Naive thymus-derived CD8-positive, alpha-beta T cell (primary cell): ENCODE measurements at regions not wholly inside any gene's neighbourhood (a gene's known extent, or its start where the extent isn't known, plus 50 kb on each side); places are given as distances from the start of the nearest gene placed in this dataset.

Experiments
- ATAC-seq, 2 donors: fragments of 150-1000 bp; cut with Tn5 transposase in 1 of 2; sonication (Bioruptor Pico), chemical (Tn5 transposase) in 1 of 2; 1 replicate in 1 of 2; 2 replicates in 1 of 2; pipeline ENCODE4 v1.10.0; 2021; ENCODE audit warnings: mild to moderate bottlenecking in 2 of 2, moderate library complexity in 2 of 2
- POLR2A ChIA-PET: fragments of 350-600 bp; sonication (Branson Sonifier 250); formaldehyde crosslinking; loops from one replicate; lab custom pipeline; 2021; ENCODE audit warnings: antibody characterized with exemption; lab: Charles Lee
- DNase-seq, 10 donors: peaks; one replicate each; pipeline versions ENCODE4 v3.0.0 to v3.0.0-alpha.2; 2020 to 2022
- H3K27ac Mint-ChIP-seq, 10 donors: one replicate each; pipeline ENCODE4 v1.8.0; 2020 to 2022; ENCODE audit warnings: mild to moderate bottlenecking in 10 of 10, mixed read lengths in 10 of 10, moderate library complexity in 4 of 10, inconsistent platforms in 1 of 10
- H3K27me3 Mint-ChIP-seq, 5 donors: one replicate each; pipeline ENCODE4 v1.8.0; 2021 to 2022; ENCODE audit warnings: mixed read lengths in 5 of 5
- H3K36me3 Mint-ChIP-seq, 3 donors: one replicate each; pipeline ENCODE4 v1.8.0; 2020 to 2022; ENCODE audit warnings: mixed read lengths in 3 of 3, mild to moderate bottlenecking in 2 of 3, inconsistent platforms in 1 of 3
- H3K4me1 Mint-ChIP-seq, 4 donors: one replicate each; pipeline ENCODE4 v1.8.0; 2021 to 2022; ENCODE audit warnings: mixed read lengths in 4 of 4
- H3K4me3 Mint-ChIP-seq, 10 donors: one replicate each; pipeline ENCODE4 v1.8.0; 2020 to 2022; ENCODE audit warnings: mild to moderate bottlenecking in 10 of 10, mixed read lengths in 10 of 10, moderate library complexity in 6 of 10, inconsistent platforms in 1 of 10
- H3K9me3 Mint-ChIP-seq, 9 donors: one replicate each; pipeline ENCODE4 v1.8.0; 2020 to 2022; ENCODE audit warnings: mixed read lengths in 9 of 9, mild to moderate bottlenecking in 3 of 9, inconsistent platforms in 1 of 9, moderate library complexity in 1 of 9

DNA sequence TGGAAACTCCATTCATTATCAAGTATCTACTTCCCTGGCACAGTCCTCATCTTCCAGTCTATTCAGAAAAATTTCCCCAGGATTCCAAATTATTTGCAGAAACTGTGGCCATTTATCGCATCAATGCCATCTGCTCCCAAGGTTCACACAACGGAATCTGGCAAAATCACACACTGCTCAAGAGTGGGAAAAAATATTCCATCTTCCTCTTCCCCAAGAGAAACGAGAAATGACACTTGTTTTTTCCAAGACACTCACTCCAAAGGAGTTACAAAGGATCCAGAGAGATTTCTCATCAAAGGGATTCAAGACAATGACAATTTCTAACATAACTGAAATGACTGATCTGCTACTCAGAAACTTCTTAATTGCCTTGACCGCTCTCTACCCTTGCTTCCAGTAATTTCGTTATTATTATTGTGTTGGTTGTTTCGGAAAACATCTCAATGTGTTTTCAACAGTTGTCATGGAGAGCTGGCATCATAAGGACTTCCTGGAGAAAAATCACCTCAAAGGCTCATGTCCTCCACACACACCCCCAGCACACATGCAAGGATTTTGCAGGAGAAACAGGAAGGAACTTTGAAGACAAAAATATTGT is 128.0 kb downstream of the PSMG1 start:
- ATAC-seq (no peak), DNase-seq (no peak)
- Mint-ChIP-seq H3K36me3 (no peaks in the 10 kb centered on the region), H3K27ac (no peak overlapping the region), H3K4me3 (no peak overlapping the region), H3K4me1 (no peaks in the 10 kb centered on the region), H3K9me3 (no peaks in the 10 kb centered on the region), H3K27me3 (peaks cover 0 to 8% (median under 1%) of the 10 kb centered on the region in 5 donors)
- POLR2A ChIA-PET: no interaction called here

DNA sequence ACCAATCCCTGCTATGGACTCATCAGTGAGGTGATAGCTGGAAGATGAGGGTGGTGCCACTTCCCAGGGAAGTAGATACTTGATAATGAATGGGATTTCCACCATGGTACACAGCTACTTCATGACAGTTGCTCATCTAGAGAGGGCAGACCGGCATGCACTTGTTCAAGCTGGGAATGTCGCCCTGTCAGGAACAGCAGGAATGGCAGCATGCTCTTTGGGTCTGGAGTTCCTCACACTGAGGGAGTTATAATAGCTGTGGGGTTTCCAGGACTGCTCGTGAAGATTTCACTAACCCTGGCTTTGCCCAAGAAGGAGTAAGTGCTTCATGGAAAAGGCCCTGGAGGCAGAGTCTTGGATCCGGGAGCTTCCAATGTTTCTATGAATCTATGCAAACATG is 129.2 kb downstream of the PSMG1 start:
- Mint-ChIP-seq H3K27ac (no peak overlapping the region), H3K4me1 (no peaks in the 10 kb centered on the region), H3K27me3 (peaks cover 0 to 8% (median 0%) of the 10 kb centered on the region in 5 donors), H3K9me3 (no peaks in the 10 kb centered on the region), H3K4me3 (no peak overlapping the region), H3K36me3 (no peaks in the 10 kb centered on the region)
- ATAC-seq: no peak
- no peak for DNase-seq
- POLR2A ChIA-PET: no interaction called here

DNA sequence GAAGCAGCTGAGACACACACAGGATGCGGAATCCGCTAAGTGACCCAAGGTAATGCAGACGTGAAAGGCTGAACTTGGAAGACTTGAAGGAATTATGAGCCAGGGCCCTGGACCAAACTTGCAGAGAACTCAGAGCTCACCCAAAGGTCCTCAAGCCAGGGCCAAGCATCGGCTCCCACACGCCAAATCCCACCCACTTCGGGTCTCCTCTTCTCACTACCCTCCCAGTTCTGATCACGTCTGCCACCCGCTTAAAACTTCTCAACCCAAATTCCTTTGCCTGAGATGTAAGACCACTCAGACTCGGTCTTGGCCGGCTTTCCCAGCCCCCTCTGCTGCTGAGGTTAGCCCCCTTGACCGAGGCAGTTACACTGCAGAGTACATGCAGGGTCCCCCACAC is 130.1 kb downstream of the PSMG1 start:
- DNase-seq (no peak), ATAC-seq (no peak)
- Mint-ChIP-seq H3K4me1 (no peaks in the 10 kb centered on the region), H3K9me3 (no peaks in the 10 kb centered on the region), H3K36me3 (no peaks in the 10 kb centered on the region), H3K4me3 (no peak overlapping the region), H3K27me3 (peaks cover 0 to 8% (median 0%) of the 10 kb centered on the region in 5 donors), H3K27ac (no peak overlapping the region)
- POLR2A ChIA-PET: no interaction called here

DNA sequence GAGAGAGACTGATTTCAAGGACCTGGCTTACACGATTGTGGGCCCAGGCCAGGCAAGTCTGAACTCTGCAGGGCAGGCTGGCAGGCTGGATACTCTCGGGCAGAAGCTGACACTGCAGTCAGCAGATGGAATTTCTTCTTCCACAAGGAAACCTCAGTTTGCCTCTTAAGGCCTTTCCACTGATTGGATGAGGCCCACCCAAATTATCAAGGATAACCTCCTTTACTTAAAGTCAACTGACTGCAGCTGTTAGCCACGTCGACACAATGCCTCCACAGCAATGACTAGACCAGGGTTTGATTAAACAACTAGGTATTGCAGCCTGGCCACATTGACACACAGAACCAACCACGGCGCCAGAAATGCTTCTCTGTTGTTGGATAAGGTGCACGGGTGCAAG is 130.5 kb downstream of the PSMG1 start:
- no peak for ATAC-seq
- peaks cover 0 to 8% (median 0%) of the 10 kb centered on the region in 5 donors for H3K27me3 Mint-ChIP-seq
- no peak for DNase-seq
- H3K27ac Mint-ChIP-seq: no peak overlapping the region
- H3K4me1 Mint-ChIP-seq: no peaks in the 10 kb centered on the region
- no peak overlapping the region for H3K4me3 Mint-ChIP-seq
- no peaks in the 10 kb centered on the region for H3K36me3 Mint-ChIP-seq
- no peaks in the 10 kb centered on the region for H3K9me3 Mint-ChIP-seq
- POLR2A ChIA-PET: no interaction called here

DNA sequence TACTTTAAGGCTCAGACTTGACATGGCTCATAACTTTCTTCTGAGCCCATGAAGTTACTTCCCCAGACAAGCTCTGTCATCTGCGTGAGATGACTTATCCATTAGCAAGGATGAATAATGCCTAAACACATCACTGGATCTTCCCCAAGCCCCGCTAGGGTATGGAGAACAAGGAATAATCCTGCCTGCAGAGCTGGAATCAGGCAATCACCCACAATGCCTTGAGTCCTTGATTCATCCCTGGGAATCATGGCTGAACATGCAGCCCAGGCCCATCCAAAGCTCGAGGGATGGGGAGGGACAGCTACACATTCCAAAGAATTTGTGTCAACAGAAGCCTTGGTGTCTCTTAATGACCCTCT is 131.7 kb downstream of the PSMG1 start:
- Mint-ChIP-seq H3K4me3 (no peak overlapping the region), H3K27ac (no peak overlapping the region), H3K9me3 (no peaks in the 10 kb centered on the region), H3K4me1 (no peaks in the 10 kb centered on the region), H3K27me3 (peaks cover 0 to 8% (median 0%) of the 10 kb centered on the region in 5 donors), H3K36me3 (no peaks in the 10 kb centered on the region)
- POLR2A ChIA-PET: no interaction called here
- DNase-seq (no peak), ATAC-seq (no peak)

DNA sequence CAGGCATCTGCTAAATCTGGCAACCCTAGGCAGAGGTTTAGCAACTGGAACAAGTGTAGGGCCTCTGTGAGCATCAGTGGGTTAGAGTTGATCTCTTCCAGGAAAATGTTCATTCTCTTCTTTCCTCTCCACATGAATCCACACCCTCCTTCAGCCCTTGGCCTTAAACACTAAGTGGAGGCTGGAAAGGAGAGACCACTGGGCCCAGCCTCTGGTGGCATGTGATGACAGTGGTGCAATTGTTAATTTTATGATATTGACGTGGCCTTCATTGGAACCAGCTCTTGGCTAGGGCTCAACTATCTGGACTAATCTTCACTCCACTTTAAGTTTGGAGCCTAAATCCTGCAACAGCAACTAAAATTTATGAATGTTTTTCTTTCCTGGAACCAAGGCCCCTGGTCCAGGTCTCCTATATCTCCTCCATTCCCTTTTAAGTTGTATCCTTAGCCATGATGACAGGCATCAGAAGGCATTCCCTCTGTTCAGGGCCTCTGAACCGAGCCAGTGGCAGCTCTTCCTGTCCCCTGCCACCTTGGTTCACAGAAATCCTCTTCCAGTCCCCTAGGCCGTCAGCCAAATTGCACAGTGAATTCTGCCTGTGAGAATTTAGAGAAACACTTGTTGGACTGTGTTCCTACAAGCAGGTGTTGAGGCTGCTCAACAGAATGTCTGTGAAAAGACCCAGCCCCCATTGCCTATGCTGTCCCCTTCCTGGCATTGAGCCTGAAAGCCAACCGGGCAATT is 132.2 kb downstream of the PSMG1 start:
- H3K27ac Mint-ChIP-seq: no peak overlapping the region
- ATAC-seq: no peak
- POLR2A ChIA-PET: no interaction called here

DNA sequence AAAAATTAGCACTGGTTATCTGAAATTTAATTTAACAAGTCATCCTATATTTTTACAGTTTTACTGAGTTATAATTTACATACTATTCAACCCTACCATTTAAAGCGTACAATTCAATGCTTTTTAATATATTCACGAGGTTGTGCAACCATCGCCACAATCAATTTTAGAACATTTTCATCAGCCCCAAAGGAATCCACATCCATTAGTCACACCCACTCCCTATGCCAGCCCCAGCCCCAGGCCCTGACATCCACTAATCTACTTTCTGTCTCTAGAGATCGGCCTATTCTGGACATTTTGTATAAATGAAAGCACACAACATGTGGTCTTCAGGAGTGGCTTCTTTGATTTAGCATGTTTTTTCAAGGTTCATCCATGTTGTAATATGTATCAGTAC is 134.7 kb downstream of the PSMG1 start:
- Mint-ChIP-seq H3K27me3 (peaks cover 0 to 2% (median 0%) of the 10 kb centered on the region in 5 donors), H3K4me3 (no peak overlapping the region), H3K4me1 (no peaks in the 10 kb centered on the region), H3K36me3 (no peaks in the 10 kb centered on the region), H3K9me3 (no peaks in the 10 kb centered on the region), H3K27ac (no peak overlapping the region)
- DNase-seq (no peak), ATAC-seq (no peak)
- POLR2A ChIA-PET: no interaction called here

More for the DNA sequence above, 132.2 kb downstream of the PSMG1 start:
- DNase-seq: no peak
- Mint-ChIP-seq H3K4me1 (no peaks in the 10 kb centered on the region), H3K27me3 (peaks cover 0 to 5% (median 0%) of the 10 kb centered on the region in 5 donors), H3K36me3 (no peaks in the 10 kb centered on the region), H3K4me3 (no peak overlapping the region), H3K9me3 (no peaks in the 10 kb centered on the region)

DNA sequence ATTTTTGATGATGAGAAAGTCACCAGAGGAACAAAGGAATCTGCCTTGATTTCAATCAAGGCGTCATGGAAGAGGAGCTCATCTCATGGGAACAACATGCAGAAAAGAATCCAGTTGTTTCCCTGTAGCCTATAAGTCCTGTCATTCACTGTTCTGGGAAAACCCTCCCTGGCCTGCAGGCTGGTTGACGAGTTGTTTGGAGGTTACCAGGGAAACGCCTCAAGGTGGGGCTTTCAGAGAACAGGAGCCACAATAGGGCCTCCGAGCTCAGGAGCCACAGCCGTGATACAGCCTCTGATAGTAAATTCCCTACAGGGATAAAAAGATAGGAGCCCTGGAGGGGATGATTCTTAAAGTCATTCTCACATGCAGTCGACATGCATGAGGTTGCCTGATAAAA is 135.2 kb downstream of the PSMG1 start:
- no peaks in the 10 kb centered on the region for H3K9me3 Mint-ChIP-seq
- POLR2A ChIA-PET: no interaction called here

DNA sequence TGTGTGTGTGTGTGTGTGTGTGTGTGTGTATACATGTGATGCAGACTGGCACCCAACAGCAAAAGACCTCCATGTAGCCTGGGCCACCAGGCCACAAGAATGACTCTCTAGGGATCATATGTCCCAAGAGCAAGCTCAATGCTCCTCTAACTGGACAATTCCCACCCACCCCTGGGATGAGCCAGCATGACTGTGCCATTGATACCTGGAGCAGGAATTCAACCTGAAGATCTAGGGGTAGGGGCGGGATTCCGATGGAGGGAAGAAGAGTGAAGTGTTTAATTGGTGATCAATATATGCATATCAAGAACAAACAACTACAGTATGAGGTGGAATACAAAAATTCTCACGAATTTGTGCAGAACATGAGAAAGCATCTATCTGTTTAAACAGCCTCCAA is 136.2 kb downstream of the PSMG1 start:
- Mint-ChIP-seq H3K27me3 (no peaks in the 10 kb centered on the region), H3K27ac (no peak overlapping the region), H3K9me3 (no peaks in the 10 kb centered on the region), H3K4me3 (no peak overlapping the region), H3K36me3 (no peaks in the 10 kb centered on the region), H3K4me1 (no peaks in the 10 kb centered on the region)
- ATAC-seq (no peak), DNase-seq (no peak)
- POLR2A ChIA-PET: no interaction called here

More for the DNA sequence above, 135.2 kb downstream of the PSMG1 start:
- ATAC-seq (no peak), DNase-seq (no peak)
- Mint-ChIP-seq H3K27ac (no peak overlapping the region), H3K27me3 (no peaks in the 10 kb centered on the region), H3K4me1 (no peaks in the 10 kb centered on the region), H3K4me3 (no peak overlapping the region), H3K36me3 (no peaks in the 10 kb centered on the region)

DNA sequence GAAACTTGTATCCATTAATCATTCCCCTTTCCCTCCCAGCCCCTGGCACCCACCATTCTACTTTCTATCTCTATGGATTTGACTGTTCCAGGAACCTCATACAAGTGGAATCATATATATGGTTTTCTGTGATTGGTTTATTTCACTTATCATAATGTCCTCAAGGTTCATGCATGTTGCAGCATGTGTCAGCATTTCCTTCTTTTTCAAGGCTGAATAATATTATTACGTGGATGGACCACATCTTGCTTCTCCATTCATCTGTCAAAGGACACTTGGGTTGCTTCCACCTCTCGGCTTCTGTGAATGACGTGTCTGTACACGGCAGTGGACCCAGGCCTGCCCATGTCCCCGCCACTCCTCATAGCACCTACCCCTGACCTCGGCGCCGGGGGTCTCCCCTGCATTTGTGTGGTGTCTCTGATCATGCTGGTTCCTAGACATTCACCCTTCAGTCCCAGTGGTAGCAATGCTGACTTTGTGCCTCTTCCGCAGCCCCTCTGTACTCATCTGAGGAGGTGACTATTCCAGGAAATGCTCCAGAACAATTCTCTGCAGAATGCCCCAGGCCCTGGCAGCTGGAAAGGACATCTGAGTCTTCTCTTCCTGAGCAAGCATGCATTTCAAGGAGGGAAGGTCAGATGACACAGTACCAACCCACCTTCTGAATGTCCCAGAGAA is 136.9 kb downstream of the PSMG1 start:
- POLR2A ChIA-PET: no interaction called here
- no peak overlapping the region for H3K4me3 Mint-ChIP-seq
- ATAC-seq (no peak), DNase-seq (no peak)
- peaks cover 0 to 1% (median 0%) of the 10 kb centered on the region in 4 donors for H3K4me1 Mint-ChIP-seq
- no peaks in the 10 kb centered on the region for H3K36me3 Mint-ChIP-seq
- H3K9me3 Mint-ChIP-seq: no peaks in the 10 kb centered on the region
- H3K27ac Mint-ChIP-seq: no peak overlapping the region
- no peaks in the 10 kb centered on the region for H3K27me3 Mint-ChIP-seq

DNA sequence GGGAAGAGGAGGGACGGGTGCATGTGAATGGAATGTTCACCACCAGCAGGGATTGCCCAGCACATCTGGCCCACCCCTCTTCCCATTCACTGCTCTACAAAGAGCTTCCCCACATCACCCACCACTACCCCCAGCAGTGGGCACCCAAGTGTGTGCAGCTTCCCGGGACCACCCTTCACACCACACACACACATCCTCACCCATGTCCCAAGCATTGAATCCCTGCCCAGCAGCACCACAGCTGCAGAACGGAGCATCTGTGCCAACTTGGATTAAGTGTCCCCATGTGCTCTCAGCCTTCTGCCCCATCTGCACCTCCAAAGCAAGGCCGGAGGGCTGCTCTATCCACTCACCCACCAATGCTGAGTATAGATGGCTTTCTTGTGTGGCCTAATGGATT is 141.4 kb downstream of the PSMG1 start:
- ATAC-seq: no peak
- H3K9me3 Mint-ChIP-seq: no peaks in the 10 kb centered on the region
- H3K4me1 Mint-ChIP-seq: peaks cover 2 to 9% (median 7%) of the 10 kb centered on the region in 4 donors
- no peak for DNase-seq
- no peak overlapping the region for H3K27ac Mint-ChIP-seq
- POLR2A ChIA-PET: no interaction called here
- peaks cover 0 to 4% (median 0%) of the 10 kb centered on the region in 5 donors for H3K27me3 Mint-ChIP-seq
- H3K36me3 Mint-ChIP-seq: no peaks in the 10 kb centered on the region
- no peak overlapping the region for H3K4me3 Mint-ChIP-seq

DNA sequence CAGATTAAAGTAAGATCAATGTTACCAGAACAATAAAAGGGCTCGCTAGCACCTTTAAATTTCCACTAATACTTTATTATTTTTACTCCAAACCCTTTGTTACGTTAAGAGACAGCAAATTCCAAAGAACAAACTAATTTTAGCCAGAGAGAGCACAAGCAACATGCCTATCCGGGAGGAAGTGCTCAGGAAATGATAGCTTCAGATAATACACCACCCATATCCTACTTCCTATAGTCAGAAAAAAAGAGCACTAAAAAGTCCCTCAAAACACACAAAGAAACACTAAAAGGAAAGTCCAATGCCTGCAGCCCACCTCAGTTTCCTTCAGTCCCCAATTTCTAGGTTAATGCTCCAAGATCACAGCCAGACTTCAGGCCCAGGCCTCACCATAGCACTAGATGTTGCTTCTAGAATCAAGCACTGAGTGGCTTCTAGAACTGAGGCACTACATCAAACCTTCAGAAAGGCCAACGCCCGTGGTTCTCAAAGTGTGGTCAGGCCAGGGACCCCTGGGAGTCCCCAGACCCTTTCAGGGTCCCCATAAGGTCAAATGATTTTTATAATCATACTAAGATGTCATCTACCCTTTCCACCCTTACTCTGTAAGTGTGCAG is 142.6 kb downstream of the PSMG1 start:
- ATAC-seq: no peak
- no peaks in the 10 kb centered on the region for H3K9me3 Mint-ChIP-seq
- H3K27ac Mint-ChIP-seq: no peak overlapping the region
- H3K4me3 Mint-ChIP-seq: no peak overlapping the region
- no peaks in the 10 kb centered on the region for H3K36me3 Mint-ChIP-seq
- peaks cover 2 to 9% (median 7%) of the 10 kb centered on the region in 4 donors for H3K4me1 Mint-ChIP-seq
- POLR2A ChIA-PET: no interaction called here
- no peak for DNase-seq
- H3K27me3 Mint-ChIP-seq: peaks cover 0 to 9% (median 6%) of the 10 kb centered on the region in 5 donors

DNA sequence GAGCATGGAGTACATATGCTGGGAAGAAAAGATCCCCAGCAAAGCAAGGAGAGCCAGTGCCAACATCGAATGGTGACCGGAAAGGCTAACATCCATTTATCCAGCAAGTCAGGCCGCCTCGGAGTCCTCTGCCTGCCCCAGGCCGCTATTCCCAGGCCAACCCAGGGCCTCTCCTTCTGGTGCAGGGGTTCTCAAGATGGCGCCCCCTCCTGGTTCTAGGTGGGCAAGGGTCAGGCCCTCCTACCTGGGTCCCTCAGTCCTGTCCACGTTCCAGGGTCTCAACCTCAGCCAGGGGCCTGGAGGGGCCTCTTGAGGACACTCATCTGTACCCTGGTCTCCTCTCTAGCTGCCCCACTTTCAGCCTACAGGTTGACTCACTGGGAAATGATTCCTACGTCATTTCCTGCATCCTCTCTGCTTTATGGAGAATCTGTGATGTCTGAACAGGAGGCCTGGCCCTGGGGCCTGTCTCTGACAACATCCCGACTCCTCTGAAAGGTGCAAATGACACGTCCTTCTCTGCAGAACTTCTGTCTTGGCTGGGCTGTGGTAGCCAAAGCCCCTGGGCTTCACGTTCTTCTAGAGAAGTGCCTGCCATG is 145.3 kb downstream of the PSMG1 start:
- Mint-ChIP-seq H3K9me3 (no peaks in the 10 kb centered on the region), H3K27me3 (peaks cover 3 to 20% (median 14%) of the 10 kb centered on the region in 5 donors), H3K4me1 (peaks cover 2 to 12% (median 9%) of the 10 kb centered on the region in 4 donors), H3K36me3 (no peaks in the 10 kb centered on the region), H3K27ac (no peak overlapping the region), H3K4me3 (no peak overlapping the region)
- no peak for DNase-seq
- no peak for ATAC-seq
- POLR2A ChIA-PET: no interaction called here
